Loucy (cell line): ENCODE measurements at regions not wholly inside any gene's neighbourhood (a gene's known extent, or its start where the extent isn't known, plus 50 kb on each side); places are given as distances from the start of the nearest gene placed in this dataset.

Source experiments
- CTCF ChIP-seq: fragments of 200-600 bp; sonication (generic); conservative IDR thresholded peaks from 2 replicates; pipeline ENCODE4 v1.5.1; 2014; ENCODE audit warnings: mild to moderate bottlenecking, antibody characterized with exemption, low read length
- EZH2phosphoT487 ChIP-seq: fragments of 200-600 bp; IDR thresholded peaks from 2 replicates; pipeline ENCODE4 v1.6.1; 2018; ENCODE audit warnings: antibody characterized with exemption, mild to moderate bottlenecking, moderate library complexity, borderline replicate concordance

- TF ChIP-seq CTCF: no peak
- no peak for TF ChIP-seq EZH2phosphoT487
Measured at GRCh38 chr13:73514208-73514607, 455.4 kb downstream of the KLF5 start.
